ENCODE measurements at regions not wholly inside any gene's neighbourhood (a gene's known extent, or its start where the extent isn't known, plus 50 kb on each side); places are given as distances from the start of the nearest gene placed in this dataset.

DNA sequence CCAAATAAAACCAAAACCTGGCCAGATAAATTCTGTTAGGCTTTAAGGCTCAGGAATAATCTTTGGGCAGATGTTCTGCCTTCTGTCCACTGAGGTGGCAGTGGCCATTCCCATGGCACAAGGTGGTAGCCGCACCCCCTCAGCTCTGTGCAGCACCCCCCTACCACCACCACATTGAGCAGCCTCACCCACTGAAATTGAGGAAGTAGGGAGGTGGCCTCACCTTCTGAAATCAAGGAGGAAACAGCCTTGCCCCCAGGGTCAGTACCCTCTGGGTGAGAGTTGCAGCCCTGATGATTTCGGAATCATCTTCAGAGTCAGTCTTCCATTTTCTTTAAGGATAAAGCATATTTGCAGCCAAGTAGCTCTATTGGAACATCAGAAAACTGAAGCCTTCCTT, 204.8 kb upstream of the PIK3R1 start:
- Histone ChIP-seq H3K27ac (ENCODE audit: poor library complexity, severe bottlenecking) (no peak overlapping the region), H3K9me3 (ENCODE audit: severe bottlenecking) (no peaks in the 10 kb centered on the region), H3K36me3 (ENCODE audit: low read depth) (no peaks in the 10 kb centered on the region), H3K4me3 (ENCODE audit: severe bottlenecking) (no peak overlapping the region), H3K4me1 (ENCODE audit: insufficient read depth, poor library complexity, severe bottlenecking) (no peaks in the 10 kb centered on the region), H3K27me3 (ENCODE audit: insufficient read depth, poor library complexity, severe bottlenecking) (no peaks in the 10 kb centered on the region)
- ATAC-seq (ENCODE audit: low read depth) (no peak), DNase-seq (ENCODE audit: low spot score) (no peak)
- TF ChIP-seq, protein P1, sequence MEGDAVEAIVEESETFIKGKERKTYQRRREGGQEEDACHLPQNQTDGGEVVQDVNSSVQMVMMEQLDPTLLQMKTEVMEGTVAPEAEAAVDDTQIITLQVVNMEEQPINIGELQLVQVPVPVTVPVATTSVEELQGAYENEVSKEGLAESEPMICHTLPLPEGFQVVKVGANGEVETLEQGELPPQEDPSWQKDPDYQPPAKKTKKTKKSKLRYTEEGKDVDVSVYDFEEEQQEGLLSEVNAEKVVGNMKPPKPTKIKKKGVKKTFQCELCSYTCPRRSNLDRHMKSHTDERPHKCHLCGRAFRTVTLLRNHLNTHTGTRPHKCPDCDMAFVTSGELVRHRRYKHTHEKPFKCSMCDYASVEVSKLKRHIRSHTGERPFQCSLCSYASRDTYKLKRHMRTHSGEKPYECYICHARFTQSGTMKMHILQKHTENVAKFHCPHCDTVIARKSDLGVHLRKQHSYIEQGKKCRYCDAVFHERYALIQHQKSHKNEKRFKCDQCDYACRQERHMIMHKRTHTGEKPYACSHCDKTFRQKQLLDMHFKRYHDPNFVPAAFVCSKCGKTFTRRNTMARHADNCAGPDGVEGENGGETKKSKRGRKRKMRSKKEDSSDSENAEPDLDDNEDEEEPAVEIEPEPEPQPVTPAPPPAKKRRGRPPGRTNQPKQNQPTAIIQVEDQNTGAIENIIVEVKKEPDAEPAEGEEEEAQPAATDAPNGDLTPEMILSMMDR (IDR thresholded peaks at IDR 0.05; ENCODE audit: poor library complexity, severe bottlenecking), result no peak

DNA sequence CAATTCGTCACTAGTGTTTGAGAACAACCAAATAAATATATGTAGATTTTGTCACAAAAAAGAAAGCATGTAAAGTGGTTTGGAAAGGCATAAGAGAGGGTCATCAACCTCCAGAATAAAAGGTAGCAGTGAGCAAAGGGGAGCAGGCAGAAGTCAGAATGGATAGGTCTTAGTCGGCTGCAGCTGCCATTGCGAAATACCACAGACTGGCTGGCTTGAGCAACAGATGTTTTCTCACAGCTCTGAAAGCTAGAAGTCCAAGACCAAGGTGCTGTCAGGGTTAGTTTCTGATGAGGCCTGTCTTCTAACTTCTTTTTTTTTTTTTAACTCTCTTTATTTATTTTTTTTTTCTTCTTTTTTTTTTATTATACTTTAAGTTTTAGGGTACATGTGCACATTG, 208.1 kb upstream of the PIK3R1 start:
- DNase-seq (ENCODE audit: low spot score) (no peak), ATAC-seq (ENCODE audit: low read depth) (peak; percentile 29; the same call in 1 of the 3 replicates)
- no peaks in the 10 kb centered on the region for H3K36me3 ChIP-seq (ENCODE audit: low read depth)
- H3K4me3 ChIP-seq (ENCODE audit: severe bottlenecking), result no peak overlapping the region
- H3K9me3 ChIP-seq (ENCODE audit: severe bottlenecking), result no peaks in the 10 kb centered on the region
- no peaks in the 10 kb centered on the region for H3K27me3 ChIP-seq (ENCODE audit: insufficient read depth, poor library complexity, severe bottlenecking)
- no peak overlapping the region for H3K27ac ChIP-seq (ENCODE audit: poor library complexity, severe bottlenecking)
- H3K4me1 ChIP-seq (ENCODE audit: insufficient read depth, poor library complexity, severe bottlenecking), result no peaks in the 10 kb centered on the region
- TF ChIP-seq, protein P1 (IDR thresholded peaks at IDR 0.05; ENCODE audit: poor library complexity, severe bottlenecking), result no peak

DNA sequence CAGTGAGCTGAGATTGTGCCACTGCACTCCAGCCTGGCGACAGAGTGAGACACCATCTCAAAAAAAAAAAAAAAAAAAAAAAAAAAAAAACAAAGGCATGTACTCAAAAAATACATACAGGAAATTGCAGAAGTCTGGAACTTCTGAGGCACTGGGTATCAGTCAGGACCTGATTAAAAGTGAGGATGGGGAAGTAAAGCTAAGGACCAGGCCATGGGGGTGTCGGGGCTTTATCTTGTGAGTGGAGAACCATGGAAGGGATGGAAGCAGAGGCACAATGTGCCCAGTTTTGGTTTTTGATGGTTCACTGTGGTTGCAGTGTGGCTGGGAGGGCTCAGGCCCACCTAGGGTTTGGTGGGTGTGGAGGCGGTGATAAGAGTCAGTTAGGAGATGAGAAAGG, 212.7 kb upstream of the PIK3R1 start:
- H3K36me3 ChIP-seq (ENCODE audit: low read depth), result no peaks in the 10 kb centered on the region
- no peaks in the 10 kb centered on the region for H3K9me3 ChIP-seq (ENCODE audit: severe bottlenecking)
- no peak overlapping the region for H3K27ac ChIP-seq (ENCODE audit: poor library complexity, severe bottlenecking)
- H3K4me3 ChIP-seq (ENCODE audit: severe bottlenecking), result no peak overlapping the region
- ATAC-seq (ENCODE audit: low read depth), result no peak
- H3K4me1 ChIP-seq (ENCODE audit: insufficient read depth, poor library complexity, severe bottlenecking), result no peaks in the 10 kb centered on the region
- no peaks in the 10 kb centered on the region for H3K27me3 ChIP-seq (ENCODE audit: insufficient read depth, poor library complexity, severe bottlenecking)
- TF ChIP-seq, protein P1 (IDR thresholded peaks at IDR 0.05; ENCODE audit: poor library complexity, severe bottlenecking), result no peak
- no peak for DNase-seq (ENCODE audit: low spot score)

DNA sequence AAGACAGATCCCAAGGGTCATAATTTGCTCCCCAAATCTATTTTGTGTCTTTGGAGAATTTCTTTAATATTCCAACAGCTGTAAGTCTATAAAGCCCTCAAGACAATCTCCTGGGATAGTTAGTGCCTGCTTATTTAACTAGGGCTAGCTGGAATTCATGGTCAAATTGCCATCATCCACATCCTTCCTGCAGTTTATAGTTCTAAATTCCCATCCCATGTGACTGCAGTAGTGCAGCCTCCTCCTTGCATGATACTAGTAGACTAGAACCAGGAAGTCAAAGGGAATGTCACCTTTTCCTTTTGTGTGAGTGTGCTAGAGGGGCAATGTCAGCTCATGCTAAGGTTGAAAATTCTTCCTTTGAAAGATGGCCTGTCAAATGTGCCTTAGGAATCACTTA, 214.8 kb upstream of the PIK3R1 start:
- Histone ChIP-seq H3K4me3 (ENCODE audit: severe bottlenecking) (no peak overlapping the region), H3K36me3 (ENCODE audit: low read depth) (no peaks in the 10 kb centered on the region), H3K9me3 (ENCODE audit: severe bottlenecking) (no peaks in the 10 kb centered on the region), H3K27ac (ENCODE audit: poor library complexity, severe bottlenecking) (no peak overlapping the region), H3K4me1 (ENCODE audit: insufficient read depth, poor library complexity, severe bottlenecking) (no peaks in the 10 kb centered on the region), H3K27me3 (ENCODE audit: insufficient read depth, poor library complexity, severe bottlenecking) (no peaks in the 10 kb centered on the region)
- DNase-seq (ENCODE audit: low spot score) (no peak), ATAC-seq (ENCODE audit: low read depth) (no peak)
- TF ChIP-seq, protein P1 (IDR thresholded peaks at IDR 0.05; ENCODE audit: poor library complexity, severe bottlenecking), result no peak

DNA sequence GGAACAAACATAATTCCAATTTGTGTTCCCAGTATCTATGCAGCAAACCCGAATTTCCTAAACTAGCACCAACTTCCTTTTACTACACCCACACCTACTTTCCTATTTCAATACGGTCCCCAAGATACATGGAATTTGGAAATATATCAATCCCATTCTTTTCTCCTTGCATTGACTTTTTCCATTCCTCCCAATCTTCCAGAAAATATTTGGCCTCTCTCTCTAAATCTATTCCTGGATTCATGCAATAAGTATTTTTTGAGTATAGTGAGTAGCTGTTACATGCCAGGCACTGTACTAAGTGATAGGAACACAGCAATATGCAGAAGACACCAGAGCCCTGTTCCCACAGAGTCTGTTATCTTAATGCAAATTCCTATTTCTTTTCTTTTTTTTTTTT, 216.2 kb upstream of the PIK3R1 start:
- Histone ChIP-seq H3K27ac (ENCODE audit: poor library complexity, severe bottlenecking) (no peak overlapping the region), H3K36me3 (ENCODE audit: low read depth) (no peaks in the 10 kb centered on the region), H3K9me3 (ENCODE audit: severe bottlenecking) (no peaks in the 10 kb centered on the region)

More for the DNA sequence above, 216.2 kb upstream of the PIK3R1 start:
- no peak for ATAC-seq (ENCODE audit: low read depth)
- Histone ChIP-seq H3K4me3 (ENCODE audit: severe bottlenecking) (no peak overlapping the region), H3K27me3 (ENCODE audit: insufficient read depth, poor library complexity, severe bottlenecking) (no peaks in the 10 kb centered on the region), H3K4me1 (ENCODE audit: insufficient read depth, poor library complexity, severe bottlenecking) (no peaks in the 10 kb centered on the region)
- TF ChIP-seq, protein P1 (IDR thresholded peaks at IDR 0.05; ENCODE audit: poor library complexity, severe bottlenecking), result no peak
- DNase-seq (ENCODE audit: low spot score), result no peak

Measured in RWPE2 (cell line).